ENCODE measurements at regions not wholly inside any gene's neighbourhood (a gene's known extent, or its start where the extent isn't known, plus 50 kb on each side); places are given as distances from the start of the nearest gene placed in this dataset.

DNA sequence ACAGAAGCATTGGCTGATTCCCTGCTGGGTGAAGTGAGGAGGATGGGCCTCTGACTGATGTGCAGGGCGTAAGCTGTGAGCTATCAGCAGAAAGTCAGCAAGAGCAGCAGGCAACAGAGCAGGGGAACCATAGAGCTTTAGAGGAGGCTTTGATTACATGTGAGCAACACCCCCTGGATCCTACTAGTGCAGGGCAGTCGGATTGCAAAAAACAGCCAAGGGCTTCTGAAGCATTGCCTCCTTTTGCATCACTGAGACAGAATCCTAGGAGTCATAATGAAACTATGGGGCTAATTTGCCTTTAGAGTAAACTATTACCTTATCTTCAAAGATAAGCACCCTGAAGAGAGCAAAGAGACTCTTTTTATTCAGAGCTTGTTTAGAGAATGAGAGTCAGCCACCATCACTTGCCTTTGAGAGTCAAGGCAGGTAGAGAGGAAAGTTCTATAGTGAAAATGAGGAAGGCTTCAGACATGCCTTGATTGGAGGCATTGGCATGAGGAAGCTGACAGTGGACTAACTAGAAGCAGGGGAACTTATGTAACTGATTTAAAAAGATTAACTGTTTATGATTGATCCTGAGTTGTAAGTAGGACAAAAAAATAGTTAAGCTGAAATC lies 420.3 kb downstream of the PDHA2 start:
- Histone ChIP-seq H2AFZ (ENCODE audit: low read depth, low read length, poor library complexity, severe bottlenecking) (no peak overlapping the region), H3K4me3 (replicated peaks in 1 of 2; ENCODE audit: low read depth in 1 of 2, low read length in 2 of 2) (no peak overlapping the region), H3K27me3 (ENCODE audit: insufficient read depth, low read length) (no peaks in the 10 kb centered on the region), H3K9ac (ENCODE audit: low read length) (no peak overlapping the region), H3K4me2 (ENCODE audit: low read length) (no peak overlapping the region), H3K79me2 (ENCODE audit: insufficient read depth, low read length) (no peaks in the 10 kb centered on the region), H3K4me1 (ENCODE audit: control insufficient read depth in 1 of 2, insufficient read depth in 2 of 2, low read length in 2 of 2) (no peaks in the 10 kb centered on the region), H3K9me2 (ENCODE audit: insufficient read depth) (no peaks in the 10 kb centered on the region), H4K20me1 (ENCODE audit: insufficient read depth) (no peaks in the 10 kb centered on the region), H3K9me3 (ENCODE audit: control insufficient read depth in 1 of 2, insufficient read depth in 1 of 2, low read depth in 1 of 2, low read length in 2 of 2) (no peaks in the 10 kb centered on the region), H3K27ac (ENCODE audit: low read depth, low read length) (no peak overlapping the region), H3K36me3 (ENCODE audit: control insufficient read depth in 1 of 2, insufficient read depth in 2 of 2, low read length in 2 of 2) (no peaks in the 10 kb centered on the region)
- intact Hi-C loops (cut with micrococcal nuclease), result no loop called here
- BruUV-seq (replicated peaks), result no TSS peak
- no peak for TF ChIP-seq FOSL1 (IDR thresholded peaks at IDR 0.05; ENCODE audit: low read depth)
- TF ChIP-seq POLR2AphosphoS5 (IDR thresholded peaks at IDR 0.05; ENCODE audit: low read depth, low read length), result no peak
- TF ChIP-seq POLR2A (IDR thresholded peaks at IDR 0.05; ENCODE audit: borderline replicate concordance, extremely low read depth, insufficient read depth, insufficient read length), result no peak
- TF ChIP-seq, protein P1, sequence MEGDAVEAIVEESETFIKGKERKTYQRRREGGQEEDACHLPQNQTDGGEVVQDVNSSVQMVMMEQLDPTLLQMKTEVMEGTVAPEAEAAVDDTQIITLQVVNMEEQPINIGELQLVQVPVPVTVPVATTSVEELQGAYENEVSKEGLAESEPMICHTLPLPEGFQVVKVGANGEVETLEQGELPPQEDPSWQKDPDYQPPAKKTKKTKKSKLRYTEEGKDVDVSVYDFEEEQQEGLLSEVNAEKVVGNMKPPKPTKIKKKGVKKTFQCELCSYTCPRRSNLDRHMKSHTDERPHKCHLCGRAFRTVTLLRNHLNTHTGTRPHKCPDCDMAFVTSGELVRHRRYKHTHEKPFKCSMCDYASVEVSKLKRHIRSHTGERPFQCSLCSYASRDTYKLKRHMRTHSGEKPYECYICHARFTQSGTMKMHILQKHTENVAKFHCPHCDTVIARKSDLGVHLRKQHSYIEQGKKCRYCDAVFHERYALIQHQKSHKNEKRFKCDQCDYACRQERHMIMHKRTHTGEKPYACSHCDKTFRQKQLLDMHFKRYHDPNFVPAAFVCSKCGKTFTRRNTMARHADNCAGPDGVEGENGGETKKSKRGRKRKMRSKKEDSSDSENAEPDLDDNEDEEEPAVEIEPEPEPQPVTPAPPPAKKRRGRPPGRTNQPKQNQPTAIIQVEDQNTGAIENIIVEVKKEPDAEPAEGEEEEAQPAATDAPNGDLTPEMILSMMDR (IDR thresholded peaks at IDR 0.05 in 2 of 3, conservative IDR thresholded peaks at IDR 0.05 in 1 of 3; ENCODE audit: borderline replicate concordance in 1 of 3, insufficient read depth in 1 of 3, low read depth in 2 of 3, low read length in 2 of 3), result no peak
- no peak for TF ChIP-seq CEBPB (IDR thresholded peaks at IDR 0.05; ENCODE audit: low read depth)
- TF ChIP-seq EGR1 (IDR thresholded peaks at IDR 0.05; ENCODE audit: low read depth), result no peak
- no peak for TF ChIP-seq ELF1 (IDR thresholded peaks at IDR 0.05; ENCODE audit: borderline replicate concordance, low read depth)
- no peak for TF ChIP-seq TCF7L2 (IDR thresholded peaks at IDR 0.05; ENCODE audit: borderline replicate concordance, extremely low read depth, insufficient read depth, insufficient read length)
- no peak for TF ChIP-seq ATF3 (IDR thresholded peaks at IDR 0.05)
- TF ChIP-seq SIN3A (IDR thresholded peaks at IDR 0.05; ENCODE audit: low read depth), result no peak
- no peak for ATAC-seq
- POLR2A ChIA-PET, result no interaction called here
- CTCF ChIA-PET, result no interaction called here
- DNase-seq (ENCODE audit: low read depth, low spot score), result no peak
- RAD21 ChIA-PET (ENCODE audit: low non-redundant PET in 1 of 2, low total read pairs in 2 of 2, uncharacterized antibody in 2 of 2, unreplicated experiment in 2 of 2), result no interaction called here
